Thymus (tissue), 11 donors: ENCODE measurements at regions not wholly inside any gene's neighbourhood (a gene's known extent, or its start where the extent isn't known, plus 50 kb on each side); places are given as distances from the start of the nearest gene placed in this dataset.
"Not testable (repeated sequence)": the region's sequence is repeated elsewhere in the genome, so short reads cannot be mapped to it uniquely, and the experiment has no call there.

Experiments used
- DNase-seq, 9 donors: peaks; one replicate each; pipeline ENCODE4 v3.0.0-alpha.2; 2013; ENCODE audit warnings: low spot score in 9 of 9, low read depth in 6 of 9, missing footprints in 1 of 9
- H3K27ac ChIP-seq, 2 donors: one replicate each; pipeline ENCODE4 v1.5.1; 2013; ENCODE audit warnings: control low read depth in 1 of 2, low read depth in 1 of 2, low read length in 1 of 2, mild to moderate bottlenecking in 1 of 2, moderate library complexity in 1 of 2
- H3K27me3 ChIP-seq, 2 donors: one replicate each; pipeline ENCODE4 v1.5.1; 2013; ENCODE audit warnings: low read length in 1 of 2; ENCODE audit not compliant: control insufficient read depth in 2 of 2, insufficient read depth in 1 of 2
- H3K36me3 ChIP-seq, 2 donors: one replicate each; pipeline ENCODE4 v1.5.1; 2013; ENCODE audit warnings: low read length in 1 of 2, mild to moderate bottlenecking in 1 of 2, moderate library complexity in 1 of 2; ENCODE audit not compliant: control insufficient read depth in 2 of 2, insufficient read depth in 2 of 2
- H3K4me1 ChIP-seq, 2 donors: one replicate each; pipeline ENCODE4 v1.5.1; 2013; ENCODE audit warnings: low read length in 2 of 2; ENCODE audit not compliant: control insufficient read depth in 2 of 2, insufficient read depth in 2 of 2
- H3K4me3 ChIP-seq, 2 donors: one replicate each; pipeline ENCODE4 v1.5.1; 2013; ENCODE audit warnings: low read length in 2 of 2, control low read depth in 1 of 2, mild to moderate bottlenecking in 1 of 2
- H3K9me3 ChIP-seq, 2 donors: one replicate each; pipeline ENCODE4 v1.5.1; 2013; ENCODE audit warnings: low read length in 1 of 2, mild to moderate bottlenecking in 1 of 2; ENCODE audit not compliant: control insufficient read depth in 2 of 2, insufficient read depth in 1 of 2
- WGBS: extraction: QIAGEN DNeasy Blood & Tissue Kit; methylation state at CpG from one replicate; pipeline ENCODE4 v1.1.7; 2013; 5-methylcytosine and 5-hydroxymethylcytosine counted together
- donor health status: healthy.

GRCh38 chr2:183829931-183830330, 705.7 kb downstream of the NUP35 start:
- WGBS, result 95% methylated on average over 2 of the region's 2 CpGs
- peaks cover 0 to 10% of the 10 kb centered on the region in 2 donors for H3K9me3 ChIP-seq
- no peaks in the 10 kb centered on the region for H3K4me1 ChIP-seq
- no peak for DNase-seq
- no peak overlapping the region for H3K27ac ChIP-seq
- no peaks in the 10 kb centered on the region for H3K27me3 ChIP-seq
- H3K36me3 ChIP-seq, result no peaks in the 10 kb centered on the region
- H3K4me3 ChIP-seq, result no peak overlapping the region

GRCh38 chr2:183837157-183837556, 712.9 kb downstream of the NUP35 start:
- Histone ChIP-seq H3K4me1 (no peaks in the 10 kb centered on the region), H3K4me3 (no peak overlapping the region), H3K27me3 (no peaks in the 10 kb centered on the region), H3K36me3 (no peaks in the 10 kb centered on the region), H3K9me3 (peaks cover 0 to 28% of the 10 kb centered on the region in 2 donors), H3K27ac (no peak overlapping the region)
- no peak for DNase-seq
- whole genome bisulfite sequencing, result 81% methylated on average over 2 of the region's 2 CpGs

GRCh38 chr2:183838295-183838694, 714.1 kb downstream of the NUP35 start:
- WGBS, result 91% methylated on average over 5 of the region's 5 CpGs
- H3K4me3 ChIP-seq, result no peak overlapping the region
- H3K9me3 ChIP-seq, result peaks cover 0 to 34% of the 10 kb centered on the region in 2 donors
- H3K27ac ChIP-seq, result no peak overlapping the region
- no peaks in the 10 kb centered on the region for H3K4me1 ChIP-seq
- no peaks in the 10 kb centered on the region for H3K27me3 ChIP-seq
- DNase-seq, result no peak
- H3K36me3 ChIP-seq, result no peaks in the 10 kb centered on the region

- no peaks in the 10 kb centered on the region for H3K27me3 ChIP-seq
- no peak for DNase-seq
- H3K9me3 ChIP-seq, result peaks cover 0 to 34% of the 10 kb centered on the region in 2 donors
- WGBS, result 55% methylated on average over 4 of the region's 4 CpGs
- no peaks in the 10 kb centered on the region for H3K36me3 ChIP-seq
- no peak overlapping the region for H3K4me3 ChIP-seq
- no peak overlapping the region for H3K27ac ChIP-seq
- no peaks in the 10 kb centered on the region for H3K4me1 ChIP-seq
Observed at GRCh38 chr2:183840061-183840584, 715.9 kb downstream of the NUP35 start.

GRCh38 chr2:183849826-183850225, 725.6 kb downstream of the NUP35 start:
- not testable (repeated sequence) for DNase-seq, H3K9me3 ChIP-seq, H3K4me1 ChIP-seq, H3K27me3 ChIP-seq, H3K27ac ChIP-seq, H3K36me3 ChIP-seq, H3K4me3 ChIP-seq
- WGBS, result 81% methylated on average over 11 of the region's 11 CpGs

GRCh38 chr2:183859129-183859528, 734.9 kb downstream of the NUP35 start:
- no peak for DNase-seq
- H3K27ac ChIP-seq, result no peak overlapping the region
- WGBS, result 88% methylated on average over 2 of the region's 2 CpGs
- H3K4me1 ChIP-seq, result no peaks in the 10 kb centered on the region
- no peaks in the 10 kb centered on the region for H3K36me3 ChIP-seq
- H3K27me3 ChIP-seq, result no peaks in the 10 kb centered on the region
- H3K9me3 ChIP-seq, result no peaks in the 10 kb centered on the region
- no peak overlapping the region for H3K4me3 ChIP-seq

- no peaks in the 10 kb centered on the region for H3K4me1 ChIP-seq
- DNase-seq, result no peak
- no peaks in the 10 kb centered on the region for H3K27me3 ChIP-seq
- no peaks in the 10 kb centered on the region for H3K36me3 ChIP-seq
- no peak overlapping the region for H3K4me3 ChIP-seq
- WGBS, result 84% methylated on average over 2 of the region's 2 CpGs
- H3K9me3 ChIP-seq, result no peaks in the 10 kb centered on the region
- no peak overlapping the region for H3K27ac ChIP-seq
Observed at GRCh38 chr2:183866666-183867065, 731.7 kb upstream of the ZNF804A start.

- Histone ChIP-seq H3K27me3 (no peaks in the 10 kb centered on the region), H3K9me3 (no peaks in the 10 kb centered on the region), H3K36me3 (no peaks in the 10 kb centered on the region), H3K27ac (no peak overlapping the region), H3K4me1 (no peaks in the 10 kb centered on the region), H3K4me3 (no peak overlapping the region)
- no peak for DNase-seq
- WGBS, result 90% methylated on average over 5 of the region's 5 CpGs
Observed at GRCh38 chr2:183867206-183867605, 731.1 kb upstream of the ZNF804A start.

GRCh38 chr2:183868153-183868552, 730.2 kb upstream of the ZNF804A start:
- H3K4me3 ChIP-seq, result no peak overlapping the region
- H3K36me3 ChIP-seq, result no peaks in the 10 kb centered on the region
- WGBS, result 91% methylated on average over 2 of the region's 2 CpGs
- H3K27me3 ChIP-seq, result no peaks in the 10 kb centered on the region
- H3K4me1 ChIP-seq, result no peaks in the 10 kb centered on the region
- no peak for DNase-seq
- H3K27ac ChIP-seq, result no peak overlapping the region
- no peaks in the 10 kb centered on the region for H3K9me3 ChIP-seq

- 90% methylated on average over 1 of the region's 1 CpG for WGBS
- no peaks in the 10 kb centered on the region for H3K4me1 ChIP-seq
Observed at GRCh38 chr2:183868707-183869106, 729.6 kb upstream of the ZNF804A start.

More at GRCh38 chr2:183868707-183869106, 729.6 kb upstream of the ZNF804A start:
- Histone ChIP-seq H3K27me3 (no peaks in the 10 kb centered on the region), H3K4me3 (no peak overlapping the region), H3K27ac (no peak overlapping the region), H3K36me3 (no peaks in the 10 kb centered on the region), H3K9me3 (no peaks in the 10 kb centered on the region)
- DNase-seq, result no peak
